Neural cell (in vitro differentiated cells): ENCODE measurements at regions not wholly inside any gene's neighbourhood (a gene's known extent, or its start where the extent isn't known, plus 50 kb on each side); places are given as distances from the start of the nearest gene placed in this dataset.

Source experiments
- EP300 ChIP-seq: fragments of 450-650 bp; conservative IDR thresholded peaks from 2 replicates; pipeline ENCODE4 v1.6.1; 2014; ENCODE audit warnings: antibody characterized with exemption, mild to moderate bottlenecking, moderate library complexity; ENCODE audit not compliant: poor library complexity, severe bottlenecking
- EZH2 ChIP-seq: fragments of 200-600, 300-800 bp; shearing (Covaris generic), sonication (generic); IDR thresholded peaks from 2 replicates; pipeline ENCODE4 v1.6.1; 2014; ENCODE audit warnings: antibody characterized with exemption, low read length, borderline replicate concordance, mild to moderate bottlenecking; ENCODE audit not compliant: insufficient read depth, poor library complexity, severe bottlenecking
- MXI1 ChIP-seq: fragments of 450-650 bp; conservative IDR thresholded peaks from 2 replicates; pipeline ENCODE4 v1.6.1; 2014; ENCODE audit warnings: antibody characterized with exemption, mild to moderate bottlenecking; ENCODE audit not compliant: poor library complexity, severe bottlenecking
- RAD21 ChIP-seq: fragments of 450-650 bp; conservative IDR thresholded peaks from 2 replicates; pipeline ENCODE4 v1.6.1; 2014; ENCODE audit warnings: antibody characterized with exemption, mild to moderate bottlenecking, moderate library complexity
- TF ChIP-seq, protein P1 (sequence below): fragments of 450-650 bp; IDR thresholded peaks from 2 replicates; pipeline ENCODE4 v1.5.1; 2014; ENCODE audit warnings: antibody characterized with exemption, mild to moderate bottlenecking, moderate library complexity; ENCODE audit not compliant: poor library complexity, severe bottlenecking

- TF ChIP-seq, protein P1, sequence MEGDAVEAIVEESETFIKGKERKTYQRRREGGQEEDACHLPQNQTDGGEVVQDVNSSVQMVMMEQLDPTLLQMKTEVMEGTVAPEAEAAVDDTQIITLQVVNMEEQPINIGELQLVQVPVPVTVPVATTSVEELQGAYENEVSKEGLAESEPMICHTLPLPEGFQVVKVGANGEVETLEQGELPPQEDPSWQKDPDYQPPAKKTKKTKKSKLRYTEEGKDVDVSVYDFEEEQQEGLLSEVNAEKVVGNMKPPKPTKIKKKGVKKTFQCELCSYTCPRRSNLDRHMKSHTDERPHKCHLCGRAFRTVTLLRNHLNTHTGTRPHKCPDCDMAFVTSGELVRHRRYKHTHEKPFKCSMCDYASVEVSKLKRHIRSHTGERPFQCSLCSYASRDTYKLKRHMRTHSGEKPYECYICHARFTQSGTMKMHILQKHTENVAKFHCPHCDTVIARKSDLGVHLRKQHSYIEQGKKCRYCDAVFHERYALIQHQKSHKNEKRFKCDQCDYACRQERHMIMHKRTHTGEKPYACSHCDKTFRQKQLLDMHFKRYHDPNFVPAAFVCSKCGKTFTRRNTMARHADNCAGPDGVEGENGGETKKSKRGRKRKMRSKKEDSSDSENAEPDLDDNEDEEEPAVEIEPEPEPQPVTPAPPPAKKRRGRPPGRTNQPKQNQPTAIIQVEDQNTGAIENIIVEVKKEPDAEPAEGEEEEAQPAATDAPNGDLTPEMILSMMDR = no peak
- TF ChIP-seq EP300 (no peak), EZH2 (no peak), MXI1 (no peak), RAD21 (no peak)
Measured at GRCh38 chr5:18243846-18244245, 609.6 kb downstream of the TAF11L14 start.
